GM23338 (cell line): ENCODE measurements at regions not wholly inside any gene's neighbourhood (a gene's known extent, or its start where the extent isn't known, plus 50 kb on each side); places are given as distances from the start of the nearest gene placed in this dataset.

Experiments used
- ATAC-seq: fragments of 200-7000 bp; cut with Tn5 transposase; 3 replicates; pipeline ENCODE4 v1.9.1; 2020
- DNase-seq: peaks from one replicate; pipeline ENCODE4 v3.0.0-alpha.2; 2015; ENCODE audit warnings: low spot score
- H2AFZ ChIP-seq: fragments of 200-600 bp; sonication (generic); 2 replicates; pipeline ENCODE4 v1.8.0; 2016; ENCODE audit warnings: antibody characterized with exemption, mild to moderate bottlenecking, moderate library complexity
- H3F3A ChIP-seq: fragments of 200-600 bp; sonication (generic); replicated peaks from 2 replicates; pipeline ENCODE4 v1.8.0; 2017; ENCODE audit warnings: antibody characterized with exemption, mixed run types, low read depth
- H3K27ac ChIP-seq: fragments of 200-600 bp; sonication (generic); 2 replicates; pipeline ENCODE4 v1.6.1; 2016; ENCODE audit warnings: low read depth
- H3K27me3 ChIP-seq: fragments of 200-600 bp; sonication (generic); 2 replicates; pipeline ENCODE4 v1.8.0; 2016; ENCODE audit warnings: mild to moderate bottlenecking, mixed run types, moderate library complexity; ENCODE audit not compliant: insufficient read depth
- H3K36me3 ChIP-seq: fragments of 200-600 bp; sonication (generic); 2 replicates; pipeline ENCODE4 v1.8.0; 2016; ENCODE audit warnings: mild to moderate bottlenecking; ENCODE audit not compliant: insufficient read depth
- H3K4me1 ChIP-seq: fragments of 200-600 bp; sonication (generic); 2 replicates; pipeline ENCODE4 v1.8.0; 2016; ENCODE audit warnings: mild to moderate bottlenecking, moderate library complexity; ENCODE audit not compliant: insufficient read depth
- H3K4me2 ChIP-seq: fragments of 200-600 bp; sonication (generic); 2 replicates; pipeline ENCODE4 v1.7.1; 2017; ENCODE audit warnings: mixed run types
- H3K4me3 ChIP-seq: fragments of 200-600 bp; sonication (generic); 2 replicates; pipeline ENCODE4 v1.6.1; 2016; ENCODE audit warnings: mixed run types
- H3K79me2 ChIP-seq: fragments of 200-600 bp; sonication (generic); replicated peaks from 2 replicates; pipeline ENCODE4 v1.8.0; 2017; ENCODE audit warnings: mild to moderate bottlenecking; ENCODE audit not compliant: insufficient read depth
- H3K9me2 ChIP-seq: fragments of 200-600 bp; sonication (generic); 2 replicates; pipeline ENCODE4 v1.8.0; 2017; ENCODE audit not compliant: insufficient read depth
- H4K20me1 ChIP-seq: fragments of 200-600 bp; sonication (generic); replicated peaks from 2 replicates; pipeline ENCODE4 v1.8.0; 2017; ENCODE audit warnings: mild to moderate bottlenecking; ENCODE audit not compliant: insufficient read depth
- H3K27ac Mint-ChIP-seq: 2 replicates; pipeline ENCODE4 v1.8.0; 2020; ENCODE audit warnings: inconsistent platforms, mild to moderate bottlenecking, moderate library complexity, mixed read lengths
- H3K27me3 Mint-ChIP-seq: 3 replicates; pipeline ENCODE4 v1.8.0; 2022; ENCODE audit warnings: low read depth, mild to moderate bottlenecking, moderate library complexity, mixed read lengths, inconsistent platforms; ENCODE audit not compliant: insufficient read depth, poor library complexity
- H3K36me3 Mint-ChIP-seq: 3 replicates; pipeline ENCODE4 v1.8.0; 2021; ENCODE audit warnings: low read depth, mild to moderate bottlenecking, inconsistent platforms, moderate library complexity, mixed read lengths
- H3K4me1 Mint-ChIP-seq: 3 replicates; pipeline ENCODE4 v1.8.0; 2020; ENCODE audit warnings: mild to moderate bottlenecking, inconsistent platforms, mixed read lengths
- H3K4me3 Mint-ChIP-seq: 3 replicates; pipeline ENCODE4 v1.8.0; 2021; ENCODE audit warnings: moderate library complexity, mild to moderate bottlenecking, inconsistent platforms, mixed read lengths
- H3K9me3 Mint-ChIP-seq: 3 replicates; pipeline ENCODE4 v1.8.0; 2020; ENCODE audit warnings: moderate library complexity, mild to moderate bottlenecking, inconsistent platforms, mixed read lengths
- EZH2phosphoT487 ChIP-seq: fragments of 200-600 bp; sonication (generic); IDR thresholded peaks from one replicate; pipeline ENCODE4 v1.8.1; 2018; ENCODE audit warnings: antibody characterized with exemption; ENCODE audit not compliant: unreplicated experiment
- POLR2AphosphoS5 ChIP-seq: IDR thresholded peaks from 2 replicates; pipeline ENCODE4 v1.6.1; 2016; ENCODE audit warnings: antibody characterized with exemption, low read depth
- REST ChIP-seq: IDR thresholded peaks from one replicate; pipeline ENCODE4 v1.6.1; 2018; ENCODE audit warnings: antibody characterized with exemption; ENCODE audit not compliant: unreplicated experiment
- STAT1 ChIP-seq: IDR thresholded peaks from one replicate; pipeline ENCODE4 v1.6.1; 2016; ENCODE audit warnings: antibody characterized with exemption; ENCODE audit not compliant: unreplicated experiment
- ZNF331 ChIP-seq: fragments of 250-450 bp; sonication (Bioruptor Pico); IDR thresholded peaks from 2 replicates; pipeline ENCODE4 v1.5.0; 2020; ENCODE audit warnings: low read depth, mild to moderate bottlenecking, moderate library complexity
- ZNF462 ChIP-seq: fragments of 250-450 bp; sonication (Bioruptor Pico); IDR thresholded peaks from 2 replicates; pipeline ENCODE4 v1.5.0; 2020; ENCODE audit warnings: mild to moderate bottlenecking, moderate library complexity

GRCh38 chr10:78491812-78492211 lies 458.1 kb downstream of the RPS24 start (continued):
- TF ChIP-seq ZNF462 (CRISPR knock-in tag) (no peak), POLR2AphosphoS5 (no peak)

GRCh38 chr10:78492424-78492823 lies 458.8 kb downstream of the RPS24 start:
- Histone ChIP-seq H4K20me1 (no peaks in the 10 kb centered on the region), H3K4me3 (no peak overlapping the region), H3K36me3 (no peaks in the 10 kb centered on the region; the same call in 1 of the 2 replicates), H3K79me2 (no peaks in the 10 kb centered on the region), H3K4me2 (no peak overlapping the region), H3K27ac (no peak overlapping the region), H3K9me2 (no peaks in the 10 kb centered on the region), H3K27me3 (no peaks in the 10 kb centered on the region), H2AFZ (no peak overlapping the region), H3K4me1 (no peaks in the 10 kb centered on the region), H3F3A (no peaks in the 10 kb centered on the region)
- Mint-ChIP-seq H3K27ac (no peak overlapping the region), H3K9me3 (peaks cover 46% of the 10 kb centered on the region), H3K4me3 (no peak overlapping the region), H3K4me1 (no peaks in the 10 kb centered on the region), H3K36me3 (peaks cover 3% of the 10 kb centered on the region; the same call in 1 of the 3 replicates), H3K27me3 (no peaks in the 10 kb centered on the region)
- ATAC-seq (no peak), DNase-seq (no peak)
- TF ChIP-seq STAT1 (no peak), EZH2phosphoT487 (no peak), ZNF331 (CRISPR knock-in tag) (no peak), REST (no peak), ZNF462 (CRISPR knock-in tag) (no peak)
